Ovary (tissue), 3 donors: ENCODE measurements at regions not wholly inside any gene's neighbourhood (a gene's known extent, or its start where the extent isn't known, plus 50 kb on each side); places are given as distances from the start of the nearest gene placed in this dataset.

Experiments
- POLR2A ChIP-seq: fragments of 450-650 bp; IDR thresholded peaks from one replicate; pipeline ENCODE4 v1.6.1; 2017; ENCODE audit warnings: antibody characterized with exemption, mild to moderate bottlenecking, moderate library complexity
- TF ChIP-seq, protein P1 (sequence below), 3 donors: fragments of 450-650 bp in 2 of 3; fragments of 200-600 bp in 1 of 3; IDR thresholded peaks; one replicate each; pipeline versions ENCODE4 v1.5.1 to v1.8.0; 2016 to 2022; ENCODE audit warnings: antibody characterized with exemption in 3 of 3, mild to moderate bottlenecking in 1 of 3
- donor health status: DM: no; HTN: no; CAD: no.

DNA sequence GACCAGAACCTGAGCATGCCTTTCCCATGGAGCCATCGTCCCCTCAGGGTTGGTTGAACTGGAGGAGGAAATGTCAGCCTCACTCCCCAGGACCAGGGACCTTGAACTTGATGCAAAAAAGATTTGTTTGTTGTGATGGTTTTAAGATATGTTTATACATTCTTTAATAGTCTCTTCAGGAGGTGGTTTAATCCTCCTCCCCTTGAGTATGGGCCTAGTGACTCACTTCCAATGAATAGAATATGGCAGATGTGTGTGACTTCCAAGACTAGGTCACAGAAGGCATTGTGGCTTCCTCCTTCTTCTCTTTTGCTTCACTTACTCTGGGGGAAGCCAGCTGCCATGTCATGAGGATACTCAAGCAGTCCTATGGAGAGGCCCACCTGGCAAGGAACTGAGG is 81.7 kb upstream of the WNT4 start:
- TF ChIP-seq POLR2A = no peak
- TF ChIP-seq, protein P1, sequence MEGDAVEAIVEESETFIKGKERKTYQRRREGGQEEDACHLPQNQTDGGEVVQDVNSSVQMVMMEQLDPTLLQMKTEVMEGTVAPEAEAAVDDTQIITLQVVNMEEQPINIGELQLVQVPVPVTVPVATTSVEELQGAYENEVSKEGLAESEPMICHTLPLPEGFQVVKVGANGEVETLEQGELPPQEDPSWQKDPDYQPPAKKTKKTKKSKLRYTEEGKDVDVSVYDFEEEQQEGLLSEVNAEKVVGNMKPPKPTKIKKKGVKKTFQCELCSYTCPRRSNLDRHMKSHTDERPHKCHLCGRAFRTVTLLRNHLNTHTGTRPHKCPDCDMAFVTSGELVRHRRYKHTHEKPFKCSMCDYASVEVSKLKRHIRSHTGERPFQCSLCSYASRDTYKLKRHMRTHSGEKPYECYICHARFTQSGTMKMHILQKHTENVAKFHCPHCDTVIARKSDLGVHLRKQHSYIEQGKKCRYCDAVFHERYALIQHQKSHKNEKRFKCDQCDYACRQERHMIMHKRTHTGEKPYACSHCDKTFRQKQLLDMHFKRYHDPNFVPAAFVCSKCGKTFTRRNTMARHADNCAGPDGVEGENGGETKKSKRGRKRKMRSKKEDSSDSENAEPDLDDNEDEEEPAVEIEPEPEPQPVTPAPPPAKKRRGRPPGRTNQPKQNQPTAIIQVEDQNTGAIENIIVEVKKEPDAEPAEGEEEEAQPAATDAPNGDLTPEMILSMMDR (IDR thresholded peaks at IDR 0.05) = no peak
